Endothelial cell of umbilical vein (primary cell): ENCODE measurements at regions not wholly inside any gene's neighbourhood (a gene's known extent, or its start where the extent isn't known, plus 50 kb on each side); places are given as distances from the start of the nearest gene placed in this dataset.

Experiments
- BruUV-seq: library from RNA; stranded (reverse); fragments of 400-500 nt; replicated peaks from 2 replicates; lab custom pipeline; 2021; lab: Mats Ljungman, UMichigan
- CTCF ChIA-PET: fragments of 300-600, 350-600 bp; sonication (Branson Sonifier 250); formaldehyde crosslinking; loops from one replicate; lab custom pipeline; 2021; ENCODE audit warnings: antibody characterized with exemption, inconsistent platforms; lab: Charles Lee
- POLR2A ChIA-PET: fragments of 300-600, 350-600 bp; sonication (Branson Sonifier 250); formaldehyde crosslinking; loops from one replicate; lab custom pipeline; 2021; ENCODE audit warnings: antibody characterized with exemption, inconsistent platforms; lab: Charles Lee
- DNase-seq: peaks from one replicate; pipeline ENCODE4 v3.0.0-alpha.2; 2011; ENCODE audit warnings: low read depth, low spot score
- FAIRE-seq: peaks from 2 replicates; lab custom pipeline; 2011; peaks lifted over from hg19 to GRCh38; lab: Jason Lieb, UNC
- H2AFZ ChIP-seq: 2 replicates; pipeline ENCODE4 v1.6.0; 2012; ENCODE audit warnings: low read depth, low read length, control low read depth, inconsistent platforms
- H3K27ac ChIP-seq: 2 replicates; pipeline ENCODE4 v1.5.1; 2011; ENCODE audit warnings: low read depth, mild to moderate bottlenecking, control low read depth, low read length, moderate library complexity; ENCODE audit not compliant: insufficient read depth
- H3K27me3 ChIP-seq, 2 experiments: 2 replicates each; pipeline versions ENCODE4 v1.6.0 to v1.6.1; 2011; ENCODE audit warnings: low read length in 2 of 2, mixed read lengths in 1 of 2; ENCODE audit not compliant: control insufficient read depth in 2 of 2, insufficient read depth in 2 of 2
- H3K36me3 ChIP-seq, 2 experiments: 2 replicates in 1 of 2; 3 replicates in 1 of 2; pipeline ENCODE4 v1.5.1; 2011; ENCODE audit warnings: low read length in 2 of 2, mild to moderate bottlenecking in 1 of 2, moderate library complexity in 1 of 2; ENCODE audit not compliant: control insufficient read depth in 2 of 2, insufficient read depth in 2 of 2; ENCODE audit errors: extremely low read depth in 1 of 2
- H3K4me1 ChIP-seq: 3 replicates; pipeline ENCODE4 v1.5.1; 2011; ENCODE audit warnings: mild to moderate bottlenecking, low read length; ENCODE audit not compliant: control insufficient read depth, insufficient read depth; ENCODE audit errors: extremely low read depth
- H3K4me2 ChIP-seq: 2 replicates; pipeline ENCODE4 v1.6.1; 2011; ENCODE audit warnings: low read length, control low read depth, mixed read lengths; ENCODE audit not compliant: insufficient read depth
- H3K4me3 ChIP-seq, 3 experiments: fragments of 200-600 bp in 1 of 3; sonication (generic), shearing (Covaris generic) in 1 of 3; replicated peaks in 1 of 3; 2 replicates each; pipeline ENCODE4 v1.5.1; 2011 to 2016; ENCODE audit warnings: control low read depth in 3 of 3, low read length in 3 of 3, mild to moderate bottlenecking in 2 of 3, inconsistent platforms in 1 of 3, low read depth in 1 of 3, moderate library complexity in 1 of 3; ENCODE audit not compliant: insufficient read depth in 1 of 3
- H3K79me2 ChIP-seq: 2 replicates; pipeline ENCODE4 v1.6.0; 2012; ENCODE audit warnings: low read length, inconsistent platforms; ENCODE audit not compliant: control insufficient read depth, insufficient read depth
- H3K9ac ChIP-seq: replicated peaks from 2 replicates; pipeline ENCODE3; 2011; ENCODE audit warnings: low read length, control low read depth; ENCODE audit not compliant: insufficient read depth; ENCODE audit errors: extremely low read depth
- H3K9me1 ChIP-seq: replicated peaks from 3 replicates; pipeline ENCODE4 v1.6.0; 2011; ENCODE audit warnings: mild to moderate bottlenecking, low read length; ENCODE audit not compliant: control insufficient read depth, insufficient read depth; ENCODE audit errors: extremely low read depth
- H3K9me3 ChIP-seq: replicated peaks from 2 replicates; pipeline ENCODE4 v1.5.1; 2012; ENCODE audit warnings: low read length, inconsistent platforms; ENCODE audit not compliant: control insufficient read depth, insufficient read depth
- H4K20me1 ChIP-seq: replicated peaks from 2 replicates; pipeline ENCODE3; 2011; ENCODE audit warnings: mild to moderate bottlenecking, low read length; ENCODE audit not compliant: control insufficient read depth, insufficient read depth; ENCODE audit errors: extremely low read depth
- CTCF ChIP-seq, 2 donors: IDR thresholded peaks; 1 replicate in 1 of 2; 2 replicates in 1 of 2; pipeline ENCODE4 v1.5.1; 2011; ENCODE audit warnings: low read length in 2 of 2, mild to moderate bottlenecking in 2 of 2, moderate library complexity in 2 of 2, control low read depth in 1 of 2, inconsistent platforms in 1 of 2, low read depth in 1 of 2; ENCODE audit not compliant: insufficient read depth in 1 of 2; ENCODE audit errors: extremely low read depth in 1 of 2
- FOS ChIP-seq: IDR thresholded peaks from 2 replicates; pipeline ENCODE4 v1.6.1; 2011; ENCODE audit warnings: mild to moderate bottlenecking, low read length, moderate library complexity, borderline replicate concordance; ENCODE audit not compliant: insufficient read depth
- JUN ChIP-seq: IDR thresholded peaks from 2 replicates; pipeline ENCODE4 v1.6.1; 2011; ENCODE audit warnings: borderline replicate concordance, low read depth; ENCODE audit not compliant: insufficient read length, insufficient read depth
- MAX ChIP-seq: IDR thresholded peaks from 2 replicates; pipeline ENCODE4 v1.6.1; 2011; ENCODE audit not compliant: insufficient read depth, insufficient read length
- MYC ChIP-seq: IDR thresholded peaks from one replicate; pipeline ENCODE4 v1.6.1; 2011; ENCODE audit warnings: mild to moderate bottlenecking, low read depth, low read length
- POLR2A ChIP-seq: IDR thresholded peaks from 2 replicates; pipeline ENCODE4 v1.6.1; 2012; ENCODE audit warnings: low read depth, mild to moderate bottlenecking, control low read depth, low read length
- POLR2AphosphoS5 ChIP-seq: IDR thresholded peaks from 2 replicates; pipeline ENCODE4 v1.6.1; 2012; ENCODE audit warnings: low read depth, mild to moderate bottlenecking, control low read depth, low read length, moderate library complexity; ENCODE audit not compliant: insufficient read depth
- dilution Hi-C: fragments of 300-500 bp; cut with MboI; formaldehyde crosslinking; loops from one replicate; pipeline ENCODE4 v1.15.0; 2019; ENCODE audit warnings: low sequenced_read_pairs; ENCODE audit not compliant: extremely low pct_ligation_motif_present
- intact Hi-C: fragments of 100-400 bp; cut with micrococcal nuclease; formaldehyde crosslinking; loops from one replicate; pipeline ENCODE4 v1.10.0; 2022

GRCh38 chr16:35249051-35249450, 1789.6 kb downstream of the TP53TG3F start:
- no TSS peak for BruUV-seq
- Histone ChIP-seq H3K36me3 (no peaks in the 10 kb centered on the region), H3K9me1 (no peaks in the 10 kb centered on the region), H4K20me1 (no peaks in the 10 kb centered on the region), H3K79me2 (no peaks in the 10 kb centered on the region), H3K4me1 (no peaks in the 10 kb centered on the region), H3K9ac (no peak overlapping the region), H3K27me3 (no peaks in the 10 kb centered on the region), H2AFZ (no peak overlapping the region), H3K4me3 (no peak overlapping the region), H3K4me2 (no peak overlapping the region), H3K9me3 (peaks cover 4% of the 10 kb centered on the region), H3K27ac (no peak overlapping the region)
- POLR2A ChIA-PET = no interaction called here
- dilution Hi-C loops (no loop called here), intact Hi-C loops (no loop called here)
- no peak for DNase-seq
- TF ChIP-seq MYC = no peak
- TF ChIP-seq POLR2A = no peak
- TF ChIP-seq MAX = no peak
- TF ChIP-seq POLR2AphosphoS5 = no peak
- no peak for TF ChIP-seq FOS
- TF ChIP-seq CTCF (IDR thresholded peaks at IDR 0.05; ENCODE audit: extremely low read depth in 1 of 2, insufficient read depth in 1 of 2, low read depth in 1 of 2, low read length in 2 of 2) = no peak
- no peak for TF ChIP-seq JUN
- no peak for FAIRE-seq
- CTCF ChIA-PET = no interaction called here
